NCI-H1417 (cell line): ENCODE measurements at regions not wholly inside any gene's neighbourhood (a gene's known extent, or its start where the extent isn't known, plus 50 kb on each side); places are given as distances from the start of the nearest gene placed in this dataset.
"Not testable (repeated sequence)": the region's sequence is repeated elsewhere in the genome, so short reads cannot be mapped to it uniquely, and the experiment has no call there.

Experiments
- DNase-seq, 3 experiments: peaks; one replicate each; lab custom pipeline; 2025; lab: John Stamatoyannopoulos, UW

- DNase-seq = no peak
Measured at GRCh38 chr2:4914551-4914950, 777.6 kb upstream of the SOX11 start.

- DNase-seq = no peak
Measured at GRCh38 chr2:4915357-4915756, 776.8 kb upstream of the SOX11 start.

- no peak for DNase-seq
Measured at GRCh38 chr2:4916094-4916493, 776.1 kb upstream of the SOX11 start.

- DNase-seq = peak in 1 of 3 experiments; percentile 54
Measured at GRCh38 chr2:4930704-4931103, 761.5 kb upstream of the SOX11 start.

- peak in 2 of 3 experiments; percentile 7 to 56 for DNase-seq
Measured at GRCh38 chr2:4931721-4932365, 760.3 kb upstream of the SOX11 start.

- DNase-seq = not testable (repeated sequence)
Measured at GRCh38 chr2:4935291-4935690, 756.9 kb upstream of the SOX11 start.

- DNase-seq = no peak
Measured at GRCh38 chr2:4937550-4937949, 754.6 kb upstream of the SOX11 start.

GRCh38 chr2:4938206-4938605 is 754.0 kb upstream of the SOX11 start:
- no peak for DNase-seq

- no peak for DNase-seq
Measured at GRCh38 chr2:4942441-4942840, 749.7 kb upstream of the SOX11 start.

- no peak for DNase-seq
Measured at GRCh38 chr2:4947911-4948310, 744.3 kb upstream of the SOX11 start.

GRCh38 chr2:4951368-4951767 is 740.8 kb upstream of the SOX11 start:
- no peak for DNase-seq

GRCh38 chr2:4959219-4959618 is 733.0 kb upstream of the SOX11 start:
- DNase-seq = no peak

GRCh38 chr2:4962419-4962818 is 729.8 kb upstream of the SOX11 start:
- no peak for DNase-seq

GRCh38 chr2:4963106-4963505 is 729.1 kb upstream of the SOX11 start:
- DNase-seq = no peak

GRCh38 chr2:4964001-4964540 is 728.1 kb upstream of the SOX11 start:
- DNase-seq = peak in 1 of 3 experiments; percentile 72

GRCh38 chr2:4964579-4964978 is 727.6 kb upstream of the SOX11 start:
- DNase-seq = peak in 1 of 3 experiments; percentile 88

GRCh38 chr2:4965556-4966320 is 726.4 kb upstream of the SOX11 start:
- peak; percentile 17 to 75 (median 26) for DNase-seq

- DNase-seq = no peak
Measured at GRCh38 chr2:4967206-4967605, 725.0 kb upstream of the SOX11 start.

GRCh38 chr2:4972472-4972871 is 719.7 kb upstream of the SOX11 start:
- DNase-seq = no peak

GRCh38 chr2:4973354-4973753 is 718.8 kb upstream of the SOX11 start:
- no peak for DNase-seq

GRCh38 chr2:4973973-4974372 is 718.2 kb upstream of the SOX11 start:
- no peak for DNase-seq

GRCh38 chr2:4976407-4976806 is 715.8 kb upstream of the SOX11 start:
- DNase-seq = no peak

GRCh38 chr2:4979111-4979510 is 713.1 kb upstream of the SOX11 start:
- DNase-seq = no peak
